GM21723 (cell line): ENCODE measurements at regions not wholly inside any gene's neighbourhood (a gene's known extent, or its start where the extent isn't known, plus 50 kb on each side); places are given as distances from the start of the nearest gene placed in this dataset.
"Not testable (repeated sequence)": the region's sequence is repeated elsewhere in the genome, so short reads cannot be mapped to it uniquely, and the experiment has no call there.

Source experiments
- ATAC-seq: cut with Tn5 transposase; IDR thresholded peaks from one replicate; pipeline ENCODE4 v1.9.1; 2021; ENCODE audit warnings: mild to moderate bottlenecking, moderate library complexity; ENCODE audit not compliant: unreplicated experiment

- no peak for ATAC-seq
Measured at GRCh38 chr3:194939949-194940770, 254.5 kb downstream of the FAM43A start.

DNA sequence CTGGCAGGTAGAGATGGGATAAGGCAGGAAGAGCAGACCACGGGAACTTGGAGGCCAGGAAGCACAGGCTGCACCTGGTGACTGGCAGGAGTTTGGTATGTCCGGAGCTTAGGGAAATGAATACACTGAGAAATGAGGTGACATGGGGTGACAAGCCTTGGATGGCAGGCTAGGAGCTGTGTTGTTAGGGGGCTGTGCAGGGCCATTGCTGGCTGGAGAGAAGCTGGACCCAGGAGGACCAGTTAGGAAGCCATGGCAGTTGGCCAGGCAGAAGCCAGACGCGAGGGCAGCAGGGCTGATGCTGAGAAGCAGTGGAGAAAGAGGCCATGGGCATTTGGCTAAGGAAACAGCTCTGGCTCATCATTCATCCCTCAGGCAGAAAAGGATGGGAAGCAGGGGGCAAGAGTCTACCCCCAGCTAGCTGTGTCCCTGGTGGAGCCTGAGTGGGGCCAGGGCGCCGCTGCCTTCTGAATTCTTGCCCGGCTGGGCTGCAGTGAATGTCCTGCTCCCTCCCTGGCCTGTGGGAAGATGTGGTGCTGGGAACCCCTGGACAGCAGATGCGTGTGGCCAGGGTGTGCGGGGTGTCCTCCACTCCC, 255.8 kb downstream of the FAM43A start:
- no peak for ATAC-seq

- ATAC-seq, result no peak
Measured at GRCh38 chr3:194941956-194942511, 256.4 kb downstream of the FAM43A start.

- no peak for ATAC-seq
Measured at GRCh38 chr3:194944526-194944925, 258.8 kb downstream of the FAM43A start.

DNA sequence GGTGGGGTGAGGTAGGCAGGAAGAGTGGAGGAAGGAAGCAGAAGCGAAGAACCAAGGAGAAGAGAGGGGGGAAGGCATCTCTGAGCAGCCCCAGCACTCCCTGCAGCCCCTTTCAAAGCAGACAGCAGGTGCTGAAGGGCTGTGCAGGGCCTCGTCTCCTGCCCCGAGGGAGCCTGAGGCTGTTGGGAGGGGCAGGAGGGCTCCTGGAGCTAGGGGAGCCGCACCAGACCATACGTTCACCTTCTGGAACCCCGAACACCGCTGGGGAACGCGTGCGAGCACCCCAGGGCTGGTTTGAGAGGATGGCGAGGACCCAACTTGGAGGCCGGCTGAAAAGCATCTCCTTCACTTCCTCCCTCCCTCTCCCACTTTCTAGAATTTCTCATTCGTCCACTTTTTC, 259.8 kb downstream of the FAM43A start:
- ATAC-seq, result no peak

DNA sequence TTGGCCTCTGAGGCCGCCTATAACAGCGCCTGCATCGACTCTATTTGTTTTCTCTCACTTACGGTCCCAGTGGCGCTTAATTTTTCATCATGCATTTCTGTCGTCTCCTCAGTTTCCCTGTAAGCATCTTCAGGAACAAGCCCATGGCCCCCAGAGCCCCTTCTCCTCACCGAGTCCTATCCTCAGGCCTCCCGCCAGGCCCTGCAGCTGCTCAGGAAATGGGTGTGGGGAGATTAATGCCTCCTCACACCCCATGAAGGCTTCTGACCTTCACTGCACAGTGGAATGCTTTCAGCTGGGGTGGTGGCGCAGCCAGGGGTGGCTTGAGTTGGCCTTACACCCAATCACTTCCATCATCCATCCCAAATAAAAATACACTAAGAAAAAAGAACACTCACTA, 260.4 kb downstream of the FAM43A start:
- no peak for ATAC-seq

DNA sequence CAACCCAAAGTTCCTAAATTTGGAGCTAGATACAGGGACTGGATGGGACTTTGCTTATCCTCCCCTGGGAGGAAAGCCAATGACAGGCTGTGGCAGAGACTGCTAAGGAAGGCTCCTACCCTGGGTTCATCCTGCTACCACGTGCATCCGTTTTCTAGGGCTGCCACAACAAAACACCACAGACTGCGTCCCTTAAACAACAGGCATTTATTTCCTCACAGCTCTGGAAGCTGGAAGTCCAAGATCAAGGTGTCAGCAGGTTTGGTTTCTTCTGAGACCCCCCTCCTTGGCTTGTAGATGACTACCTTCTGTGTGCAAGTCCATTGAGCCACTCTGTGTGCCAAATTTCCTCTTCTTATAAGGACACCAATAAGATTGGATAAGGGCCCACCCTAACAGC, 263.9 kb downstream of the FAM43A start:
- ATAC-seq, result no peak

GRCh38 chr3:194950906-194951628, 265.4 kb downstream of the FAM43A start:
- ATAC-seq, result no peak

DNA sequence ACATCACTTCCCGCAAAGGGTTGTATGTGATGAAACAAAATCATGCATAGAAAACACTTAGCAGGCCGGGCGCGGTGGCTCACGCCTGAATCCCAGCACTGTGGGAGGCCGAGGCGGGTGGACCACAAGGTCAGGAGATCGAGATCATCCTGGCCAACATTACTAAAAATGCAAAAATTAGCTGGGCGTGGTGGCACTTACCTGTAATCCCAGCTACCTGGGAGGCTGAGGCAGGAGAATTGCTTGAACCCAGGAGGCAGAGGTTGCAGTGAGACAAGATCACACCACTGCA, 265.9 kb downstream of the FAM43A start:
- not testable (repeated sequence) for ATAC-seq

- ATAC-seq, result no peak
Measured at GRCh38 chr3:194951931-194952582, 266.4 kb downstream of the FAM43A start.

- no peak for ATAC-seq
Measured at GRCh38 chr3:194952841-194953241, 267.2 kb downstream of the FAM43A start.

- ATAC-seq, result no peak
Measured at GRCh38 chr3:194953291-194953690, 267.6 kb downstream of the FAM43A start.

- ATAC-seq, result no peak
Measured at GRCh38 chr3:194955546-194955945, 269.9 kb downstream of the FAM43A start.

DNA sequence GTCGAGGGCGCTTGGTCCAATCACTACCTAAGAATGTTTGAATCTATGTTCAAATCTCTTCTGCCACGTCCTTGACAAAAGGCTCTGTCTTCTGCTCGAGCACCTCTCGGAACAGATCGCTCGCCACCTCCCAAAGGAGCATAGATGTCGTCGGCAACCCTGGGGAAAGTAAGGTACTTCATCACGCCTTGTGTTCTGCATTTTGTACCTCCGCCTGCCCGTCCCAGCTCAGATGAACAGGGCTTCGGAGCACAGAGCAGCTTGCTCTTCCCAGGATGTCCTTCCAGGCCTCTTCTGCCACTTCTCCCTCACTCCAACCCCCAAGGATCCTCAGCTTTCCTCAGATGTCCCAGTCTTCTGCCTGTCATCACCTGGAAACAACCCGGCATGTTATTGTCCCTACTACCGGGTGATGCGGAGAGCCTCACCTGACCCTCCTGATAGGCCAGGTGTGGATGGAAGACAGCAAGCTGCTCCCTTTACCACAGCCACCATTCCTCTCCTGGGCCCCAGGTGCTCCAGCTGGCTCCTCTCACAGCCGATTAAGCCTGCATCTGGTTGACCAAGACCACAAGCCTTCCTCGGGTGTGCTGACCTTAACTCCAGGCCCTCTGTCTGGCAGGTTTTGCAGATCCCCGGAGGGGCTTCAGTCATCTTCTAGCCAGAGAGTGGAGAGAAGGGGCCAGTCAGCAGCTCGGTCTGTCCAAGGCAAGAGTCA, 270.5 kb downstream of the FAM43A start:
- no peak for ATAC-seq

DNA sequence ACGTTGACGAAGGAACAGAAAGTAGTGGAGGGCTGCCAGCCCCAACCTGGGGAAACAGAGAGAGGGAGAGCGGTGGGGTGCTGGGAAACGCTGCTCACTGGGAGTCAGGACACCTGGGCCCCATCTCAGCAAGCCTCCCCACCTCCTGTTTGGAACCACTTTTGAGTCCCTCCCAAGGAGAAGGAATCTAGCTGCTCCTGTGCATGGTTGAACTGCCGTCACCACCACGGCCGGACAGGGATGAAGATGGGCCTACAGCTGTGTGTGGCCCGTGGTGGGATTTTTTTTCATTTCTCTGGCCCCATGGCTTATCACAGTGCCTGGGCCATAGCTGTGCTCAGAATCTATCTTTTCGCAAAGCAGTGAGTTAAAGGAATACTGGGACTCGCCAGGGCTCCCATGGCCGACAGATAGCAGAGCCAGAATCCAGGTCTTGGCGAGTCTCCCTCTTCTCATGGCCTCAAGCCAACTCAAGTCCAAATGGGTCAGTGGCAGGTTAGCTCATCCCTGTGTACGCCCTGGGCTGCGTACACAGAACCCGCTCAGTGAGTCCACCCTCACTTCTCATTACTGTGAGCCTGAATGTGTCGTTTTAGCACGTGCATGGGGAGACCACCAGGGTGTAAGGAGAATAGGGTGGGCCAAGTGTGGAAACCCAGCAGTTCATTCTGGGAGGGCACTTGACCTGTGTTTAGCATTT, 271.2 kb downstream of the FAM43A start:
- ATAC-seq, result no peak

DNA sequence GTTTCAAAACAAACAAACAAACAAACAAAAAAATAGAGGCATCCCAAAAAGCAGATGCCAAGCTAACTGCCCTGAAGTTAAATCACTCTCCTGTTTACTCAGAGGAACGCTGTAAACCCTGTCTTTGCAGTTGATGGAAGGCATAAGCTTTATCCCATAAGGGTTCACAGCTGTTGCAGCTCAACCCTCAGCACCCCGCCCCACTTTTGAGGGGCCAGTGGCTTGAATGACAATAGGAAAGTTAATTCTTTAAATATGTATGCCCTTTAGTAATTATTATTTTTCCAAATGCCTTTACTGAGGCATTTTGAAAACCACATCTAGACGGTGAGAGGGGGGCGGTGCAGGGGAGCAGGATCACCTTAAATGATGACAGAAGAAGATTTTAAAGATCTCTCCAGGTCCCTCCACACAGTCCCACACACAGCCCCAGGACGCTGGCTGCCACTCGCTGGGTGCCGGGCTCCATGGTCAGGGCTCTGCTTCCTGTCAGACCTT, 272.1 kb downstream of the FAM43A start:
- ATAC-seq, result no peak

DNA sequence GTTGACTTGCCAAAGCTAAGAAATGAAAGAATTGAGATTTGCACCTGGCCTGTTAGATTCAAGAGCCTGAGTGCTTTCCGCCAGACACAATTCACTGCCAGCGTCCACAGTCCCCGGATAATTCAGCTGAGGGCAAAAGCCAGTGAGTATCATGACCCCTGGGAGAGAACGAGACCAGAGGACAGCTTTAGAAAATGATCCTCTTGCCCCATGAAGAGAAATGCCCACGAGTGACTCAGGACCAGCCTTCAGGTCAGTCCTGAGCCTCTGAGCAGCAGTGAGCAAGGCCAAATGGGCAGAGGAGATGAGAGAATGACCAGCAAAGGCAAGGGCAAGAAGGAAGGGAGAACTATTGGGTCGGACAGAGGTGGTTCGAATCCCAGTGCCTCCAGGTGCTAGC, 273.5 kb downstream of the FAM43A start:
- no peak for ATAC-seq

DNA sequence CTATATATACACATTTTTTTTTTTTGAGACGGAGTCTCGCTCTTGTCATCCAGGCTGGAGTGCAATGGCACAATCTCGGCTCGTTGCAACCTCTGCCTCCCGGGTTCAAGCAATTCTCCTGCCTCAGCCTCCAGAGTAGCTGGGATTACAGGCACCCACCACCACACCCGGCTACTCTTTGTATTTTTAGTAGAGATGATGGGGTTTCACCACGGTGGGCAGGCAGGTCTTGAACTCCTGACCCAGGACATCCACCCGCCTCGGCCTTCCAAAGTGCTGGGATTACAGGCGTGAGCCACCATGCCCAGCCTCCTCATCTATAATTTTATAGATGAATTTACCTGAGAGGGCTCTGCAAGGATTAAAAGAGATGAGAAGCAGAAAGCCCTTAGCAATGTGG, 274.0 kb downstream of the FAM43A start:
- ATAC-seq, result not testable (repeated sequence)

DNA sequence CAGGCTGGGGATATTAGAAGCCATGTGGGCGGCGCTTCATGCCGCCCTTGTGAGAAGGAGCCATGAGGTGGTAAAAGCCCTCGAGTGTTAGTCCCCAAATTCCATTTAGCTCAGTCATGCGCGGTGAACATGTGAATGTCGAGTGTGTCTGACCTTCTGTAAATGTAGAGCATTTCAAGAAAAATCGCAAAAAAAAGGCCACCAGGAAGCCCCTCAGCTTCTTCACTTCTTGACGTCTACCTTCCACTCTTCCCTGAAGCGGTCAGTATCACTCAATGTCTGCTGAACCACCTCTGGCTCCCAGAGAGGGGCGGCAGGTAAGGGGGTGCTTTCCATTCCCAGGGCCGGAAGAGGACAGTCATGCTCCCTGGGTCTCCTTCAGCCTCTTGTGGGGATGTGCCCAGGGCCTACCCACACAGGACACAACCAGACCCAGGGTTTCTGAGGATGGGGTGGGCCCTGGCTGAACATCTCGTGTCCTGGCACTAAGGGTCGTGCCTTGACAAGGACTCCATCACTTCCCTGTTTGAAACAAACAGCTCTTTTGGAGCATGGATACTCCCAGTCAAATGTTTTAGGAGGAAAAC, 274.9 kb downstream of the FAM43A start:
- ATAC-seq, result no peak

DNA sequence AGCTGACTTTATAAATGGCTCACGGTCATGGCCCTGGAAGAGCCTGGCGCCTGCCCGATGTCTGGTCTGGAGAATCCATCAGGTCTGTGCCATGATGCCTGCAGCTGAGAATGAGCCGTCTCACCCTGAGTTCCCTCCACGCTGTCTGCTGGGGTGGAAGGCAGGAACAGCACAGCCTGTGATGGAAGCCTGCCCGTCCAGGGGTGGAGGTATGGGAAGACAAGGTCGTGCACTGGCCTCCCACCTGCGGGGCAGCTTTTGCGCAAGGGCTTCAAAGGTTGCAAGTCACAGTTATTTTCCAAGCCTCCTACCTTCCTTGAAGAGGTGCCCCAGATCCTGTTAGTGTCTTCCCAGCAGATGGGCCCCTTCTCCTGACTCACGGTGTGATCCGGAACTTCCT, 275.5 kb downstream of the FAM43A start:
- no peak for ATAC-seq
